HG03469 (cell line): ENCODE measurements at regions not wholly inside any gene's neighbourhood (a gene's known extent, or its start where the extent isn't known, plus 50 kb on each side); places are given as distances from the start of the nearest gene placed in this dataset.
"Not testable (repeated sequence)": the region's sequence is repeated elsewhere in the genome, so short reads cannot be mapped to it uniquely, and the experiment has no call there.

Experiments
- ATAC-seq: cut with Tn5 transposase; IDR thresholded peaks from one replicate; pipeline ENCODE4 v1.9.1; 2021; ENCODE audit warnings: mild to moderate bottlenecking, moderate library complexity, moderate number of reproducible peaks; ENCODE audit not compliant: unreplicated experiment

DNA sequence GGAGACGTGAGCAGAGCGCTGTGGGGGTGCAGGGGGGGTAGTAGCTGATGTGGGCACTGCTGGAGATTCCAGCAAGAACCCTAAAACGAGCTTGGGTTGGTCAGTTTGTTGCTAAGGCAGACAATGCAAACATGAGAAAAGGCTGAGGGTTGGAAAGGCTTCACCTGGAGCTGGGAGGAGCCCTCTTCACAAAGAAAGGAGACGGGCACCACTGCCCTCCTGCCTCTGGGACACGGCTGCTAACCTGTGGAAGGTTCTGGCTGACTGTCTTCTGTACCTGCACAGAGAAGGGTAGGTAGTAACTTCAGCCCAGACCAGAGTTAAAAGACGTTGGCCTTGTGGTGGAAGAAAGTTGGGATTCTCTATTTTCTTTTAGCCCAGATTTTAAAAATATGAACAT lies 108.7 kb downstream of the SUCLA2 start:
- ATAC-seq = no peak

- no peak for ATAC-seq
These were observed 110.8 kb downstream of the SUCLA2 start for GRCh38 chr13:47890146-47890814.

GRCh38 chr13:47886314-47886713 lies 114.8 kb downstream of the SUCLA2 start:
- no peak for ATAC-seq

- no peak for ATAC-seq
These were observed 125.9 kb downstream of the SUCLA2 start for GRCh38 chr13:47875201-47875600.

DNA sequence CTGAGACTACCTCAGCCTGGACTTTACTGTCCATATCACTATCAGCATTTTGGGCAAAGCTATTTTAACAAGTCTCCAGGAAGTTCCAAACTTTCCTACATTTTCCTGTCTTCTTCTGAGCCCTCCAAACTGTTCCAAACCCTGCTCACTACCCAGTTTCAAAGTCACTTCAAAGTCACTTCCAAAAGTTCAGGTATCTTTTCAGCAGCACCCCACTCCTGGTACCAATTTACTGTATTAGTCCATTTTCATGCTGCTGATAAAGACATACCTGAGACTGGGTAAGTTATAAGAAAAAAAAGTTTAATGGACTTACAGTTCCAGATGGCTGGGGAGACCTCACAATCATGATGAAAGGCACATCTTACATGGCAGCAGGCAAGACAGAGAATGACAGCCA lies 127.1 kb downstream of the SUCLA2 start:
- ATAC-seq = not testable (repeated sequence)

- not testable (repeated sequence) for ATAC-seq
These were observed 127.8 kb downstream of the SUCLA2 start for GRCh38 chr13:47873319-47873718.

DNA sequence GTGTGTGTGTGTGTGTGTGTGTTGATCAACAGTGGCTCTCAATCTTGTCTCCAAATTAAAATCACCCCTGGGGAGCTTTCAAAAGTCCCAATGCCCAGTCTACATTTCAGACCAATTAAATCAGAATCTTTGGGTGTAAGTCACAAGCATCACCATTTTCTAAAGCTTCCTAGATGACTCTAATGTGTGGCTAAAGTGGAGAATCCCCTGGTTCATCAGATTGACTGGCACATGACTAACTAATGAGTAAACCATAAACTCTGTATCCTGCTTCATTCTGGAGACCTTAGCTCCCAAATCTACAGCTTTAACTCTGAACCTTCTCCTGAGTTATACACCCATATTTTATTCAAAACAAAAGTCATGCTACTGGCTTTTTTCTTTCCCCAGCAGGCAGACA lies 131.3 kb downstream of the SUCLA2 start:
- no peak for ATAC-seq

GRCh38 chr13:47865883-47866282 lies 135.2 kb downstream of the SUCLA2 start:
- no peak for ATAC-seq

- ATAC-seq = no peak
These were observed 138.2 kb downstream of the SUCLA2 start for GRCh38 chr13:47862841-47863240.

- no peak for ATAC-seq
These were observed 141.9 kb downstream of the SUCLA2 start for GRCh38 chr13:47859165-47859564.

DNA sequence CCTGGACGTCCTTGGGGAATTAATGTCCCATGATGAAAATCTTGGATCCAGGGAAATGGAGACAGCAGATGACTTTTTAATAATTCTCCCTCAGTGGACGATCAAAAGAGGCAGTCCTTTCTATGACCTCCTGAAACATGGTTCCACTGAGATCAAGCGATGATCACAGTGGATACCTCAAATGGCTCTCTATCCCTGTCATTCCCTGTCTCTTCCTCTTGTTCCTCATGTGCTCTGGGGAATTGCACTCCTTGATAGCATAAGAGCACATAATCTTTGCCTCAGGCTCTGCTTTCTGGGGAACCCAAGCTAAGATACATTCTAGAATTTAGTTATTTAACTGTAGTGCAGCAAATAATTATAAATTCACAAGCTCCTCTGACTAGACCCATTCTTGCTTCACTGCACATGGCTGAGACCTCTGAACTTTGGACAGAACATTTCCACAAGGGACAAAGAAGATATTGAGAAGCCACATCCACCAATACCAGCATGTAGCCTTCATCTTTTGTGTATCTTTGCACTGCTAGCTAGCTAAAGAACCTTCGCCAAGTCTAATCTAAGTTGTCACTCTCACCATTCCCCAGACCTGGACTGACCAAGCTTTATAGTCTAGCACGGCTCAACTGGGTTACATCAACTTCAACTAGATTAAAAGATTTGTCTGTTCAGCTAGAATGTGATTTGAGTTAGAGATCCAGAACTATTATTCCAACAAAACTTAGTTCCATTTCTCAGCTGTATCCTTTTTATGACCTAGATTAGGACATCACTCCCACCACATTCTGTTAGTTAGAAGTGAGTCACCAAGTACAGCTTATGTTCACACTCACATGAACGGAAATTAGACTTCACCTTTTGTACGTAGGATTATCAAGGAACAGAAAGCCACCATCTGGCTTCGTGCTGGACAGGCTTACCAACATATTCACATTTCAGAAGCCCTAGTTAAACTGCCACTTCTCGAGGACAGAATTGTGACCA lies 142.7 kb downstream of the SUCLA2 start:
- ATAC-seq = no peak

GRCh38 chr13:47853236-47853635 lies 147.8 kb downstream of the SUCLA2 start:
- no peak for ATAC-seq

DNA sequence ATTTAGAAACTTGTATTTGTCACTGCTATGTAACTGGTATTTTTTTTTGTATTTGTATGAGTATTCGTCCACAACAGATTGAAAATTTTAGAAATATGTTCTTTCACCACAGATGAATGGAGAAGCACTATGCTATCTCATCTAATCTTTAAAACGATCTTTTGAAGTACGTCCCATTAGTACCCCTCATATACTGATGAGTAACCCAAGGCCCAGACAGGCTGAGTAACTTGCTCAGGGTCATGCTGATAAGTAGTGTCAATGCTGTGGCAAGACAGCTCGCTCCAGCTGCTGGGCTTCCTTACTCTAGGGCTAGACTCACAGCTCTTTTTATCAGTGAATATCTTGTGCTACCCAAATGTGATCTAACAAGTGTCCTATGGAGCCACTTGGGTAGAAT lies 154.2 kb downstream of the SUCLA2 start:
- ATAC-seq = no peak

GRCh38 chr13:47845981-47846380 lies 155.1 kb downstream of the SUCLA2 start:
- ATAC-seq = no peak

DNA sequence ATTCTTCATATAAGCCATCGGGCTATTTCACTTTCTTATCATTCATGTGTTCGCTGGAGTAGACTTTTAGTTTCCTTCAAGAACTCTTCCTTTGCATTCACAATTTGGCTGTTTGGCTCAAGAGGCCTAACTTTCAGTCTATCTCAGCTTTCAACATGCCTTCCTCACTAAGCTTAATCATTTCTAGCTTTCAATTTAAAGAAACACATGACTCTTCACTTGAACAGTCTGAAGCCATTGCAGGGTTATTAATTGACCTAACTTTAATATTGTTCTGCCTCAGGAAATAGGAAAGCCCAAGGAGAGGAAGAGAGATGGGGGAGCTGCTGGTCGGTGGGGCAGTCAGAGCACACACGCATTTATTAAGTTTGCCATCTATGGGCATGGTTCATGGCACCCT lies 158.1 kb downstream of the SUCLA2 start:
- no peak for ATAC-seq

DNA sequence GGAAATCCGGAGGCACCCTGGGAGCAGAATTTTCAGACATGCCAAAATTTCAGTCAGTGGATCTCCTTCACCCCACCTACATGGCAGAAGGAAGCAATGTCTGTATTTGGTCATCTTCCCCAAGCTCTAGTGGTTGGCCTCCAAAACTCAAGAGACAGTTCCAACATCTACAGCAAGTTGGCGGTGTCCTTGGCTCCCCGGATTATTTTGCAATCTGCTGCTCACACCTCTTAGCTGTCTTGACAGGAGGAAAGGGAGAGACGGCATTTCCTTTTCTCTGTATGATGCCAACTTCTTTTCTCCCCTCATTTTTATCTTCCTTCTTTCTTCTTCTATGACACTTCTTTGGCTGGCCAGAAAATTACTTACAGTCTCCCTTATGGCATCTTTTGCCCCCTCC lies 159.9 kb downstream of the SUCLA2 start:
- ATAC-seq = no peak

DNA sequence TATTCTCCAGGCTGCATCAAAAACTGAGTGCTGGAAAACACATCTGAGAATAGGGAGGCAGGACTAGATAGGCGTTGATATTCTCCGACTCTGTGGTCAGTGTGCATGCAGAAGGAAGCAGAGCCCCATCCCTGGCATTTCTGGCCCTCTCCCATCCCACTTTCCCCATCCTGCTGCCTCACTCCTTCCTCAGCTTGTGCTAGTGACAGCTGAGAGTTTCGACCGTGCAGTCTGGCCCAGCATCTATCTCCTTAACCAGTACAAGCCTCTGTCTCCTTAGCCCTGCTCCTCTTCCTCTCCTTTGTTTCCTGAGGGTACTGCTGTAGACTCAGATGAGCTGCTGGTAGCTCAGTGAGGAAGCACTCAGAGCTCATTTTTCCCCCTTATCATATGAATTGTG lies 163.2 kb downstream of the SUCLA2 start:
- ATAC-seq = no peak

- no peak for ATAC-seq
These were observed 163.8 kb downstream of the SUCLA2 start for GRCh38 chr13:47837104-47837880.

DNA sequence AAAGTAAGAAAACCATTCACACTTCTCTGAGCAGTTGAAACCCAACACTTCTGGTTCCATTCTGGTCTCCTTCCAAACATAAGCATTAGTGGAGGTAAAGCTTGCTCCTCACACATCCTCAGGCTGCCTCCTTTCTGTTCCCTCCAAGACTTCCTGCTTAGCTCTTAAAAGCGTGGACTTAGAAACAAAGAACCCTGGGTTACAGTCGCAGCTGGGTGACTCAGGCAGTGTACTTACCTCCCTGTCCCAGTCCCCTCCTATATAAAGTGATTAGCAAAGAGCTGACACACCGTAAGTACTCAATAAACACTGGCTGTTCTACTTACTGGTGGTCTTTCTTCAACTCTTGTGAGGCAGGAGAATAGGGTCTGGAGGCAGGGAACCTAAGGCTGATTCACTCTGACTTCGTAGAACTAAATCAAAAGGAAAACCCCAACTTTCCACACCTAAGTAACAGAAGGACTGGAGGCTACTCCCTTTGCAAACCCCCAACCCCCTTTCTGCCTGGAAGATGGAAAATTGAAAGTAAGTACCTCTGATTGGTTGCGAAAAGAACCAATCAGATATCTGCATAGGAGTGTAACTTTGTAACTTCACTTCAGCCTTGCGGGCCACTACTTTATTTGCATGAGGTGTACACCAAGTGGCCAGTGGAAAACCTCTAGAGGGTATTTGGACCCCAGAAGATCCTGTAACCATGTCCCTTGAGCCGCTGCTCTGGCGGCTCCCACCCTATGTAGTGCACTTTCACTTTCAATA lies 165.4 kb downstream of the SUCLA2 start:
- ATAC-seq = no peak

DNA sequence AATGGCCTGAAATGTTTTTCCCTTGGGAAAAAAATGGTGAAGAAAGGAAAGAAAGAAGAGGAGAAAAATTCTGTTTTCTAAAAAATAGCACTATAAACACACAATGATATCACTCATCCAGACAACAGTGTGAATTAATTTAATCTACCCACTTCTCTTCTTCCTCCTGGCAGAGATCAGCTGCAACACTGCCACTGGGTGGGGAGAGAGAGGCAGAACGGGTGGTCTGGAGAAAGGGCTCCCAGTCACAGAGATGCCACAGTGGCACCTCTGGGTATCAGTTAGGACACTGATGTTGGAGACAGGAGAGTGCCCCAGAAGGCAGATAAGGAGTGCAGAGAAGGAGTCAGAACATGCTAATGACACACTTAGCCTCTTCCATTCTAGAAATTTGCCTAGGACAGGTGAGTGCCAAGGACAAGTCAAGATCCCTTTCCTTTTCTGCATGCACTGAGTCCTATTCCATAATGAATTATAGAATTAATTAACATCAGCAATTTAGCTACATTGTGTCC lies 168.6 kb downstream of the SUCLA2 start:
- ATAC-seq = no peak
